GM13976 (cell line): ENCODE measurements at regions not wholly inside any gene's neighbourhood (a gene's known extent, or its start where the extent isn't known, plus 50 kb on each side); places are given as distances from the start of the nearest gene placed in this dataset.

Experiments
- DNase-seq: peaks from one replicate; pipeline ENCODE4 v3.0.0; 2012; ENCODE audit warnings: low spot score
- CTCF ChIP-seq: IDR thresholded peaks from 2 replicates; pipeline ENCODE4 v1.5.1; 2012; ENCODE audit warnings: borderline replicate concordance, mild to moderate bottlenecking; ENCODE audit not compliant: insufficient read depth; ENCODE audit errors: extremely low read depth, missing control alignments, control extremely low read depth
- in situ Hi-C: fragments of 300-500 bp; cut with MboI; formaldehyde crosslinking; loops from one replicate; pipeline ENCODE4 v1.12.0; 2022; ENCODE audit warnings: low sequenced_read_pairs, mixed read lengths, inconsistent platforms; ENCODE audit not compliant: unreplicated experiment

DNA sequence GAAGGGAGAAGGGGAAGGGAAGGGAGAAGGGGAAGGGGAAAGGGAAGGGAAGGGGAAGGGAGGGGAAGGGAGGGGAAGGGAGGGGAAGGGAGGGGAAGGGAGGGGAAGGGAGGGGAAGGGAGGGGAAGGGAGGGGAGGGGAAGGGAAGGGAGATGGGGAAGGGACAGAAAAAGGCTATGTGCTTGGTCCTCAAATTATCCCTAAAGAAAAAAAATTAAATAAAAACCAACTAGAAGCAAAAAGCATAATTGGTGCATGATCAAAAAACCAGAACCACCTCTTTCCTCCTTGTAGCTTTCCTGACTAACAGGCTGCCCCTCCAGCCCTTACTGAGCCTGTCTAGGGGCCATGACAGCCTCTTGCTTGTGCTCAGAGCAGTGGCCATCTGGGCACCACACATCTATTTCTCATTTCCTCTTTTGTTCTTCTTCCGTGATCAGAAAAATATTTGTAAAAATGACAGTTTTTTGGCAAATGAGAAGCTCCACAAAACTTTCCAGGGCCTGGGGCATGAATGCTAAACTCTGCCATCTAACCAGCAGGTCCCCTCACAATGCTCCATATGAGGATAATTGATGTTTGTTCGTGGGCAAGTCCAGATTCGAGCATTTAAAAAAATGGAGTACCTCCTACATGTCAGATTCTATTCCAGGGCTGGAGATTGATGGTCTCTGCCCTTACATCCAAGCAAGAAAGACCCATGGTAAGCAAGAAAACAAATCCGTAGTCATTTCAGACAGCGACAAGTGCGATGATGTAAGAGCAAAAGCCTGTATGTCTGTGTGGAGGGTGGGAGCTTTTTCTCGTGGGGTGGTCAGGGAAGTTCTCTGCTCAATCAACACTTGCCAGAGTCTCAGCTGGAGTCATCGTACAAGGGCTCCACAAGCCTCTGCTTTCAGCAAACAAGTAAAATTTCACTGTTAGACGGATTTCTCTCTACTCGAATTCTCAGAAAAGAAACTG lies 320.9 kb downstream of the WDR11 start:
- no peak for DNase-seq
- TF ChIP-seq CTCF = no peak
- in situ Hi-C loops = no loop called here

DNA sequence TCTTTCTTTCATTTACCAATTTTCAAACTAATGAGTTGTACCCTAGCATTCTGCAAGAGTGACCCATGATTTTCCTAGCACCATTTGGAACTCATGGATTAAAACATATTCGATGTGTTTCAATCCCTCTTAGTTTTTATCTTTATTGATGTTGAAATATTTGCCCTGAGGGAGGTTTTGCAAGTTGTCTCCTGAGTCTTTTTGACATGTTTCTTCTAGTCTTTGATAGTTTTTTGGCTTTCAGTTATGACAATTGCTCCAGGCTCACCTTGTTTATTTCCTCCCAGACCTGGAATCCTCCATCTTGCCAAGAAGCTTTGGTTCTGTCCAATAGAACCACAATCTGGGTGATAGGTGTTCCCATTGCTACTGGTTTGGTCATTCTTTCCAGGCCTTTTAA lies 327.8 kb downstream of the WDR11 start:
- no peak for TF ChIP-seq CTCF
- DNase-seq = no peak
- in situ Hi-C loops = no loop called here

DNA sequence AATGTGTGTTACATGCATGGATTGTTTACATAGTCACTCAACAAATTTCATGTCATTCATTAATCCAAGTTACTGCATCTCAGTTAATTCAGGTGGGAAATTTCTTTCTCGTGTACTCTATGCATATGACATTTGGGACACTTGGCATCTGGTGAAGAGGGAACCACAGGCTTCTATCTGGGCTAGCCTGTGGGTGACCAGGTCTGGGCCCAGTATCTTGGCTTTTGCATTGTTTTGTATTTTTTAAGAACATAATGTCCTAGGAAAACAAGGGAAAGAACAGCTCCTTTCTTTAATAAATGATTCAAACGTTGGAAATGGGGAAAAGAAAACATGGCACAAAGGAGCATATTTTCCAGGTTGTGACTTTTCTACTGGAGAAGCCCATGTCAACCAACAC lies 331.1 kb downstream of the WDR11 start:
- no peak for TF ChIP-seq CTCF
- DNase-seq = no peak
- in situ Hi-C loops = no loop called here

DNA sequence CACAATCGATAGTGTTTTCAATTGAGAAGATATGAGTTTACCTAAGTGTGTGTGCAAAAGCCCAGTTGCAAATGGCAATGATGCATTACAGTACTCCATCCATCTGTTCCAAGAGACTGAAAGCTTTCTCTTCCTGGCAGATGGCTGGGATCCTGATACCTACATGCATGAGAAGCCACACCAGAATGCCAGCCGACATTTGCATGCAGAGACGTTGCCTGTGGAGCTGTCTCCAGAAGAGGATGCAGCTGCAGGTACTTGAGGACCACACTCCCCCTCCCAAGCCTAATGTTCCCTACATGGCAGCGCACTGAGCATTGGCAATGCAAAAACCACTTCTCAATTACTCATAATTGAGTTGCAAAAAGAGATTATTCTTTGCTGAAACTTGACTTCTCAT lies 332.1 kb downstream of the WDR11 start:
- in situ Hi-C loops = no loop called here
- TF ChIP-seq CTCF = no peak
- no peak for DNase-seq

DNA sequence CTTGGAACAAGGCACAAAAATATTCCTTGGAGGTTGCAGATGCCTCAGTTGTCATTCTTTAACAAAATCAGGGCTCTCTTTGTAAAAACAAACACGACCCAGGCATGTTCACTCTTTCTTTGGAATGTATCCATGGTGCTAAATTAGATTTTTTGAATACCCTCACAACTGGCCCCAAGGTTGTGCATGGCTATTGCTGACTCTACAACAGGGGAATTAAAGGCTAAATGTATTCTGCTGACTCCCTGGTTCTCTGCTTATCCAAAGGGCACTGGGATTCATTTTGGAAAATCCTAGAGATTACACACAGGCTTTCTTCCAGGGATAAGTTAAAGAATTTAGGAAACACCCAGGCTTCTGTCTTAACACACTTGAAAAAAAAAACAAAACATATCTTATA lies 332.5 kb downstream of the WDR11 start:
- in situ Hi-C loops = no loop called here
- TF ChIP-seq CTCF = no peak
- DNase-seq = no peak

- in situ Hi-C loops = no loop called here
- no peak for TF ChIP-seq CTCF
- DNase-seq = no peak
Measured at GRCh38 chr10:121185816-121186455, 334.8 kb downstream of the WDR11 start.
